T1000 (cell line): ENCODE measurements at regions not wholly inside any gene's neighbourhood (a gene's known extent, or its start where the extent isn't known, plus 50 kb on each side); places are given as distances from the start of the nearest gene placed in this dataset.

Experiments
- DNase-seq: peaks from one replicate; lab custom pipeline; 2025; ENCODE audit warnings: mixed read lengths; lab: John Stamatoyannopoulos, UW

GRCh38 chr7:130912862-130913638 lies 179.0 kb upstream of the KLF14 start:
- DNase-seq: peak; percentile 60

- DNase-seq: no peak
Observed at GRCh38 chr7:130913639-130914553, 179.9 kb upstream of the KLF14 start.

- DNase-seq: no peak
Observed at GRCh38 chr7:130914554-130915294, 180.7 kb upstream of the KLF14 start.

- no peak for DNase-seq
Observed at GRCh38 chr7:130917669-130918128, 183.7 kb upstream of the KLF14 start.

GRCh38 chr7:130918129-130919052 lies 184.4 kb upstream of the KLF14 start:
- DNase-seq: no peak

GRCh38 chr7:130919316-130920103 lies 185.5 kb upstream of the KLF14 start:
- no peak for DNase-seq

GRCh38 chr7:130920122-130920521 lies 186.1 kb upstream of the KLF14 start:
- DNase-seq: no peak

- no peak for DNase-seq
Observed at GRCh38 chr7:130921391-130922180, 187.6 kb upstream of the KLF14 start.

- no peak for DNase-seq
Observed at GRCh38 chr7:130922206-130923112, 188.5 kb upstream of the KLF14 start.

GRCh38 chr7:130923365-130923764 lies 189.4 kb upstream of the KLF14 start:
- no peak for DNase-seq

GRCh38 chr7:130923930-130924329 lies 189.9 kb upstream of the KLF14 start:
- no peak for DNase-seq

- DNase-seq: no peak
Observed at GRCh38 chr7:130925136-130925794, 191.3 kb upstream of the KLF14 start.

GRCh38 chr7:130926001-130926691 lies 192.1 kb upstream of the KLF14 start:
- DNase-seq: no peak

- DNase-seq: no peak
Observed at GRCh38 chr7:130927062-130927461, 193.1 kb upstream of the KLF14 start.

- no peak for DNase-seq
Observed at GRCh38 chr7:130927564-130927963, 193.6 kb upstream of the KLF14 start.

GRCh38 chr7:130929896-130930659 lies 196.1 kb upstream of the KLF14 start:
- DNase-seq: no peak
